HepG2 (cell line): ENCODE measurements at regions not wholly inside any gene's neighbourhood (a gene's known extent, or its start where the extent isn't known, plus 50 kb on each side); places are given as distances from the start of the nearest gene placed in this dataset.

Experiments used
- ATAC-seq: fragments of 200-7000 bp; cut with Tn5 transposase; 3 replicates; pipeline ENCODE4 v1.9.1; 2020; ENCODE audit warnings: mild to moderate bottlenecking, moderate library complexity
- BruUV-seq: library from RNA; stranded (reverse); fragments of 400-500 nt; replicated peaks from 2 replicates; lab custom pipeline; 2021; lab: Mats Ljungman, UMichigan
- CTCF ChIA-PET: fragments of 300-600 bp; formaldehyde crosslinking; extraction: SDS; loops from one replicate; lab custom pipeline; 2021; ENCODE audit warnings: low total read pairs, inconsistent platforms, low intra/inter-chr PET ratio; lab: Yijun Ruan, JAX
- POLR2A ChIA-PET: fragments of 350-600 bp; sonication (Branson Sonifier 250); formaldehyde crosslinking; loops from one replicate; lab custom pipeline; 2020; ENCODE audit warnings: antibody characterized with exemption, inconsistent platforms; lab: Yijun Ruan, JAX
- DNase-seq: peaks from one replicate; pipeline ENCODE4 v3.0.0-alpha.2; 2015; ENCODE audit warnings: low spot score
- FAIRE-seq: peaks from 3 replicates; lab custom pipeline; 2011; peaks lifted over from hg19 to GRCh38; lab: Jason Lieb, UNC
- H2AFZ ChIP-seq: one replicate; pipeline ENCODE4 v1.6.1; 2011; ENCODE audit warnings: low read length, inconsistent platforms
- H3K27ac ChIP-seq: fragments of 300-600 bp; 3 replicates; pipeline ENCODE4 v1.8.0; 2011; ENCODE audit warnings: mixed run types, mild to moderate bottlenecking, mixed read lengths, low read length, inconsistent platforms; ENCODE audit not compliant: insufficient read depth; ENCODE audit errors: extremely low read length
- H3K27me3 ChIP-seq, 2 experiments: fragments of 200-600 bp in 1 of 2; 2 replicates in 1 of 2; 3 replicates in 1 of 2; pipeline versions ENCODE4 v1.6.0 to v1.8.0; 2011; ENCODE audit warnings: low read length in 2 of 2, mild to moderate bottlenecking in 2 of 2, moderate library complexity in 2 of 2, inconsistent platforms in 1 of 2; ENCODE audit not compliant: insufficient read depth in 2 of 2, control insufficient read depth in 1 of 2
- H3K36me3 ChIP-seq, 2 experiments: fragments of 200-600 bp in 1 of 2; replicated peaks in 1 of 2; 2 replicates in 1 of 2; 3 replicates in 1 of 2; pipeline versions ENCODE4 v1.5.1 to v1.8.0; 2011; ENCODE audit warnings: low read length in 2 of 2, inconsistent platforms in 1 of 2; ENCODE audit not compliant: insufficient read depth in 2 of 2, control insufficient read depth in 1 of 2
- H3K4me1 ChIP-seq: 2 replicates; pipeline ENCODE4 v1.5.1; 2012; ENCODE audit warnings: low read length, inconsistent platforms; ENCODE audit not compliant: insufficient read depth
- H3K4me2 ChIP-seq: 2 replicates; pipeline ENCODE4 v1.6.0; 2011; ENCODE audit warnings: low read depth, low read length, inconsistent platforms
- H3K4me3 ChIP-seq, 3 experiments: fragments of 200-600 bp in 1 of 3; sonication (generic), shearing (Covaris generic) in 1 of 3; replicated peaks in 1 of 3; 2 replicates each; pipeline ENCODE4 v1.5.1; 2011 to 2016; ENCODE audit warnings: low read length in 3 of 3, inconsistent platforms in 2 of 3, low read depth in 2 of 3, mild to moderate bottlenecking in 2 of 3, control low read depth in 1 of 3, mixed read lengths in 1 of 3; ENCODE audit not compliant: insufficient read depth in 1 of 3
- H3K79me2 ChIP-seq: one replicate; pipeline ENCODE4 v1.6.1; 2011; ENCODE audit warnings: low read length, inconsistent platforms; ENCODE audit not compliant: insufficient read depth
- H3K9ac ChIP-seq: 2 replicates; pipeline ENCODE4 v1.6.0; 2011; ENCODE audit warnings: mild to moderate bottlenecking, low read depth, low read length, inconsistent platforms; ENCODE audit not compliant: insufficient read depth
- H3K9me3 ChIP-seq: 2 replicates; pipeline ENCODE4 v1.5.1; 2012; ENCODE audit warnings: mild to moderate bottlenecking, low read length
- H4K20me1 ChIP-seq: 2 replicates; pipeline ENCODE4 v1.6.0; 2011; ENCODE audit warnings: inconsistent platforms, mild to moderate bottlenecking, low read length, moderate library complexity; ENCODE audit not compliant: insufficient read depth
- ARID3A ChIP-seq: IDR thresholded peaks from 2 replicates; pipeline ENCODE4 v1.6.1; 2012; ENCODE audit warnings: low read depth, low read length, improper control_type of control experiment
- CTCF ChIP-seq: sonication (generic); formaldehyde crosslinking; IDR thresholded peaks from 2 replicates; pipeline ENCODE4 v1.5.0; 2020; ENCODE audit warnings: mild to moderate bottlenecking, missing genetic modification reagents, moderate library complexity
- MIXL1 ChIP-seq: IDR thresholded peaks from 2 replicates; pipeline ENCODE4 v1.6.1; 2016
- NAIF1 ChIP-seq: sonication (generic); formaldehyde crosslinking; IDR thresholded peaks from 2 replicates; pipeline ENCODE4 v1.5.0; 2020; ENCODE audit warnings: mild to moderate bottlenecking, missing genetic modification reagents, borderline replicate concordance
- POLR2AphosphoS5 ChIP-seq: IDR thresholded peaks from 2 replicates; pipeline ENCODE4 v1.6.1; 2012; ENCODE audit warnings: low read depth, low read length
- REXO4 ChIP-seq: sonication (generic); formaldehyde crosslinking; IDR thresholded peaks from 2 replicates; pipeline ENCODE4 v1.8.0; 2022; ENCODE audit warnings: missing genetic modification reagents, mild to moderate bottlenecking, borderline replicate concordance
- SMC3 ChIP-seq: IDR thresholded peaks from 2 replicates; pipeline ENCODE4 v1.6.1; 2011; ENCODE audit warnings: low read length, improper control_type of control experiment
- STAG1 ChIP-seq: sonication (generic); formaldehyde crosslinking; IDR thresholded peaks from 2 replicates; pipeline ENCODE4 v1.4.0; 2020; ENCODE audit warnings: missing genetic modification reagents
- TFDP1 ChIP-seq: IDR thresholded peaks from 2 replicates; pipeline ENCODE4 v1.6.1; 2016; ENCODE audit warnings: missing compliant biosample characterization, missing genetic modification reagents, borderline replicate concordance
- ZKSCAN5 ChIP-seq: sonication (generic); formaldehyde crosslinking; IDR thresholded peaks from 2 replicates; pipeline ENCODE4 v1.5.1; 2020; ENCODE audit warnings: mild to moderate bottlenecking, missing genetic modification reagents
- ZNF17 ChIP-seq: sonication (generic); formaldehyde crosslinking; IDR thresholded peaks from 2 replicates; pipeline ENCODE4 v1.5.0; 2020; ENCODE audit warnings: mild to moderate bottlenecking, missing genetic modification reagents
- WGBS: methylation state at CpG from one replicate; pipeline ENCODE4 v1.1.6; 2017; ENCODE audit warnings: low lambda C conversion rate; 5-methylcytosine and 5-hydroxymethylcytosine counted together
- in situ Hi-C: cut with HindIII; loops from 2 replicates; pipeline ENCODE4 v1.10.0; 2017; ENCODE audit warnings: low pct_unique_long_range_greater_than_20kb; ENCODE audit not compliant: extremely low pct_ligation_motif_present
- intact Hi-C: fragments of 100-400 bp; cut with micrococcal nuclease; formaldehyde crosslinking; loops from one replicate; pipeline ENCODE4 v1.10.0; 2022; ENCODE audit not compliant: unreplicated experiment

GRCh38 chr6:12233693-12234571 lies 56.2 kb upstream of the EDN1 start (continued):
- TF ChIP-seq ARID3A (peak; percentile 84; the same call in 1 of the 2 replicates), ZKSCAN5 (CRISPR knock-in tag) (no peak), CTCF (CRISPR knock-in tag) (peak; percentile 67), POLR2AphosphoS5 (no peak), MIXL1 (0 out of 2 replicates have a peak, but pooled peaks have one; percentile 25), NAIF1 (0 out of 2 replicates have a peak, but pooled peaks have one; percentile 25), STAG1 (peak; percentile 80), SMC3 (peak; percentile 86)

GRCh38 chr6:12235341-12235740 lies 54.8 kb upstream of the EDN1 start:
- Histone ChIP-seq H3K9ac (no peak overlapping the region), H2AFZ (no peak overlapping the region), H3K27me3 (no peaks in the 10 kb centered on the region), H3K9me3 (no peaks in the 10 kb centered on the region), H3K4me1 (peaks cover 15% of the 10 kb centered on the region), H3K4me3 (no peak overlapping the region), H3K36me3 (no peaks in the 10 kb centered on the region), H4K20me1 (no peaks in the 10 kb centered on the region), H3K27ac (no peak overlapping the region), H3K4me2 (no peak overlapping the region), H3K79me2 (no peaks in the 10 kb centered on the region)
- BruUV-seq = no TSS peak
- in situ Hi-C loops (loop anchor here (10.0 kb wide), 2 partner anchors 581 to 651 kb away; no protein-coding TSS in a partner anchor), intact Hi-C loops (no loop called here)
- FAIRE-seq (no peak), DNase-seq (no peak), ATAC-seq (no peak)
- ChIA-PET CTCF (no interaction called here), POLR2A (no interaction called here)
- 31% methylated on average over 5 of the region's 5 CpGs for WGBS
- TF ChIP-seq TFDP1 (CRISPR knock-in tag) = no peak
- TF ChIP-seq REXO4 = no peak
- TF ChIP-seq ZNF17 = no peak
